Osteoblast (primary cell): ENCODE measurements at regions not wholly inside any gene's neighbourhood (a gene's known extent, or its start where the extent isn't known, plus 50 kb on each side); places are given as distances from the start of the nearest gene placed in this dataset.

Experiments used
- DNase-seq: peaks from one replicate; pipeline ENCODE4 v3.0.0; 2011; ENCODE audit warnings: low spot score, mixed read lengths; ENCODE audit not compliant: insufficient read length; ENCODE audit errors: missing footprints
- H2AFZ ChIP-seq: 2 replicates; pipeline ENCODE4 v1.6.0; 2011; ENCODE audit warnings: mild to moderate bottlenecking, low read length
- H3K27ac ChIP-seq: 2 replicates; pipeline ENCODE4 v1.5.1; 2011; ENCODE audit warnings: mild to moderate bottlenecking, low read depth, low read length, moderate library complexity
- H3K27me3 ChIP-seq: 2 replicates; pipeline ENCODE4 v1.6.0; 2012; ENCODE audit warnings: mild to moderate bottlenecking, control low read depth, inconsistent platforms, low read length, moderate library complexity; ENCODE audit not compliant: insufficient read depth
- H3K36me3 ChIP-seq: 2 replicates; pipeline ENCODE4 v1.5.1; 2011; ENCODE audit warnings: mild to moderate bottlenecking, low read length, control low read depth, moderate library complexity; ENCODE audit not compliant: insufficient read depth
- H3K4me1 ChIP-seq: 2 replicates; pipeline ENCODE4 v1.5.1; 2011; ENCODE audit warnings: mild to moderate bottlenecking, low read length, control low read depth, moderate library complexity; ENCODE audit not compliant: insufficient read depth
- H3K4me2 ChIP-seq: 2 replicates; pipeline ENCODE4 v1.6.0; 2011; ENCODE audit warnings: mild to moderate bottlenecking, low read length; ENCODE audit not compliant: insufficient read depth
- H3K4me3 ChIP-seq: fragments of 200-600 bp; sonication (generic); 3 replicates; pipeline ENCODE4 v1.5.1; 2012; ENCODE audit warnings: mild to moderate bottlenecking, low read length, inconsistent platforms; ENCODE audit not compliant: insufficient read depth
- H3K79me2 ChIP-seq: 2 replicates; pipeline ENCODE4 v1.6.0; 2012; ENCODE audit warnings: mild to moderate bottlenecking, low read length, control low read depth, inconsistent platforms; ENCODE audit not compliant: insufficient read depth
- H3K9me3 ChIP-seq: 2 replicates; pipeline ENCODE4 v1.5.1; 2011; ENCODE audit warnings: low read depth, low read length, control low read depth
- H4K20me1 ChIP-seq: 2 replicates; pipeline ENCODE4 v1.6.0; 2012; ENCODE audit warnings: mild to moderate bottlenecking, low read length, control low read depth; ENCODE audit not compliant: insufficient read depth
- TF ChIP-seq, protein P1 (sequence below): IDR thresholded peaks from 2 replicates; pipeline ENCODE4 v1.5.1; 2011; ENCODE audit warnings: mild to moderate bottlenecking, low read depth, low read length, moderate library complexity; ENCODE audit errors: extremely low read depth

DNA sequence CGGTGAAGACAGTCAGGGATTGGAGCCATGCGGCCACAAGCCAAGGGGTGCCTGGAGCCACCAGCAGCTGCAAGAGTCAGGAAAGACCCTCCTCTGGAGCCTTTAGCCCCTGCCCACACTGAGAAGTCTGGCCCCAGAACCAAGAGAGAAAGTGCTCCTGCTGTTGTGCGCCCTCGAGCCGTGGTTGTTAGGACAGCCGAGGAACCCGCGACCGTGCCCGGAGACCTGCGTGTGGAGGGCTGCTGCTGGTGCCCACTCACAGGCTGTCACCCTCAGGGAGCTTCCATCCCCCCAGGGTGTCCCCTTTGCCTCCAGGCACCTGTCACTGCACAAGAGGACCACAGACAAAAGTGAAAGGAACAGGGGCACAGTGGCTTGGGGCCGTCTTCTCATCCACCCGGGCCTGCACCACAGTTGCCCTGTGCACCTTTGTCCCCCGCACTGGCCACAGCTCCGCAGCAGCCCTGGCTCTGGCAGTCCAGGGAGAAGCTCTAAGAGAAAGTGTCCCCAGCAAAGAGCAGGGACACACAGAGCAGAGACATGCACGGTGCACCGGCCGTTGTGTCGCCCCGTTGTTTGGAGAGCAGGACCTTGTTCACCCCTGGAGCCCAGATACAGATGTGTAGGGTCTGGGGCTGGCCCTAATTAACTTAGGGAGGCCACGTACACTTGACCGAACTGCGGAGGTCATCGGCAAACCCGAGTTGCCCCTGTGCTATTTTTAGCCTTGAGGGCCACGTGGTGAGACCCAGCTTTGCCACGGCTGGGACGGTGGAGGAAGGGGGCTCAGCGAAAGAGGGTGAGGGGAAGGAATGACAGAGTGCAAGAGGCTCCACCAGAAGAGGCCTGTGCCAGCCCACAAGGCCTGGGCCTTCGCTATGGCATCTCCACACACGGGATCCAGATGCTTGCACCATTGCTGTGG lies 329.2 kb downstream of the C16orf95 start:
- TF ChIP-seq, protein P1, sequence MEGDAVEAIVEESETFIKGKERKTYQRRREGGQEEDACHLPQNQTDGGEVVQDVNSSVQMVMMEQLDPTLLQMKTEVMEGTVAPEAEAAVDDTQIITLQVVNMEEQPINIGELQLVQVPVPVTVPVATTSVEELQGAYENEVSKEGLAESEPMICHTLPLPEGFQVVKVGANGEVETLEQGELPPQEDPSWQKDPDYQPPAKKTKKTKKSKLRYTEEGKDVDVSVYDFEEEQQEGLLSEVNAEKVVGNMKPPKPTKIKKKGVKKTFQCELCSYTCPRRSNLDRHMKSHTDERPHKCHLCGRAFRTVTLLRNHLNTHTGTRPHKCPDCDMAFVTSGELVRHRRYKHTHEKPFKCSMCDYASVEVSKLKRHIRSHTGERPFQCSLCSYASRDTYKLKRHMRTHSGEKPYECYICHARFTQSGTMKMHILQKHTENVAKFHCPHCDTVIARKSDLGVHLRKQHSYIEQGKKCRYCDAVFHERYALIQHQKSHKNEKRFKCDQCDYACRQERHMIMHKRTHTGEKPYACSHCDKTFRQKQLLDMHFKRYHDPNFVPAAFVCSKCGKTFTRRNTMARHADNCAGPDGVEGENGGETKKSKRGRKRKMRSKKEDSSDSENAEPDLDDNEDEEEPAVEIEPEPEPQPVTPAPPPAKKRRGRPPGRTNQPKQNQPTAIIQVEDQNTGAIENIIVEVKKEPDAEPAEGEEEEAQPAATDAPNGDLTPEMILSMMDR = no peak

DNA sequence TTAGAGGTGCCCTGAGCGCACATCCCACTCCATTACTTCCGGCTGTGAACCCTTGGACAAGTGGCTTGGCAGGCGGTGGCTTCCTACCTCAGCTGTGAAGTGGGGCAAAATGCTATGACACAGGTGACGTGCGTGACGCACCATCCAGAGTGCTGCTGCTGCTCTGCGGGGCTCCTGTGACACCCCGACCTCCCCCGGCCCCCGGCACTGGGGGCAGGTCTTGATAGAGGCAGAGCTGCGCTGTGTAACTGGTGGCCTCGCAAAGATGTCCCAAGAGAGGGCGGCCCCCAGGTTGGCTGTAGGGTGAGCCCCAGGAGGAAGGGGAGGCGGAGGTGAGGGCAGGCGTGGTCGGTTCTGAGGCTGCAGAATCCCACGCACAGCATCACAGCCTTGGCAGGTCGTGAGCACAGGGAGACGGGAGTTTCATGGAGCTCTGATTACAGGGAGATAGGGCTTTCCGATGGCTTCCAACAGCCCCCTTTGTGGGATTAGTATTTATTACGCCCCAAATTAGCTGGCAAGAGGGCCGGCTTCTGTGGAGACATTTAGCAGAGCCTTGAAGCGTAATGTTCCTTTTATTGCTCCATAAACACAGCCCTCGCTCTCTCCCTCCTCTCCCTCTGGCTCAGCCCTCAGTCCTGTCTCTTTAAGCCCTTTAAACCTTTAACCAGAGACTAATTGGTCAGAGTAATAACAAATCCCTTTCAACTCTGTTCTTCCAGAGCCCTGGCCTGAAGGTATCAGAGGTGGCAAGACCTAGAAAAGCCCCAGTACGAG lies 328.1 kb downstream of the C16orf95 start:
- no peaks in the 10 kb centered on the region for H3K27me3 ChIP-seq
- no peak overlapping the region for H3K4me3 ChIP-seq
- H2AFZ ChIP-seq = no peak overlapping the region
- no peak overlapping the region for H3K27ac ChIP-seq
- H3K36me3 ChIP-seq = no peaks in the 10 kb centered on the region
- H3K9me3 ChIP-seq = no peaks in the 10 kb centered on the region
- peak; percentile 51 for DNase-seq
- TF ChIP-seq, protein P1 = no peak
- H3K4me1 ChIP-seq = peaks cover 9% of the 10 kb centered on the region
- no peaks in the 10 kb centered on the region for H3K79me2 ChIP-seq
- H4K20me1 ChIP-seq = no peaks in the 10 kb centered on the region
- H3K4me2 ChIP-seq = no peak overlapping the region

More for the DNA sequence above, 329.2 kb downstream of the C16orf95 start:
- no peaks in the 10 kb centered on the region for H3K36me3 ChIP-seq
- H3K9me3 ChIP-seq = no peaks in the 10 kb centered on the region
- no peaks in the 10 kb centered on the region for H4K20me1 ChIP-seq
- no peak overlapping the region for H2AFZ ChIP-seq
- H3K4me1 ChIP-seq = peaks cover 6% of the 10 kb centered on the region
- no peak overlapping the region for H3K27ac ChIP-seq
- H3K79me2 ChIP-seq = no peaks in the 10 kb centered on the region
- no peaks in the 10 kb centered on the region for H3K27me3 ChIP-seq
- H3K4me3 ChIP-seq = no peak overlapping the region
- peak; percentile 45 for DNase-seq
- no peak overlapping the region for H3K4me2 ChIP-seq

DNA sequence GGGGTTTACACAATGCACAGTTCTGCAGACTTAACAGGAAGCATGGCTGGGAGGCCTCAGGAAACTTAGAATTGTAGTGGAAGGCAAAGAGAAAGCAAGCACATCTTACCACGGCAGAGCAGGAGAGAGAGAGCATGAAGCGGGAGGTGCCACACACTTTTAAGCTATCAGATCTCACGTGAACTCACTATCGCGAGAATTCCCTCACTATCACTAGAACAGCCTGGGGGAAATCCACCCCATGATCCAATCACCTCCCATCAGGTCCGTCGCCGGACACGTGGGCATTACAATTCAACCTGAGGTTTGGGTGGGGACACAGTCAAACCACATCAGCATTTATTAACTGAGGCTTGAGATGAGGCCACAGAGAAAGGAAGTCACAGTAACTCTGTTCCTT lies 326.7 kb downstream of the C16orf95 start:
- H4K20me1 ChIP-seq = no peaks in the 10 kb centered on the region
- no peaks in the 10 kb centered on the region for H3K79me2 ChIP-seq
- peak; percentile 27 for DNase-seq
- H3K4me1 ChIP-seq = peaks cover 21% of the 10 kb centered on the region
- H3K4me3 ChIP-seq = no peak overlapping the region
- no peaks in the 10 kb centered on the region for H3K36me3 ChIP-seq
- no peaks in the 10 kb centered on the region for H3K27me3 ChIP-seq
- TF ChIP-seq, protein P1 = no peak
- no peak overlapping the region for H3K4me2 ChIP-seq
- H3K27ac ChIP-seq = no peak overlapping the region
- no peak overlapping the region for H2AFZ ChIP-seq
- H3K9me3 ChIP-seq = no peaks in the 10 kb centered on the region

DNA sequence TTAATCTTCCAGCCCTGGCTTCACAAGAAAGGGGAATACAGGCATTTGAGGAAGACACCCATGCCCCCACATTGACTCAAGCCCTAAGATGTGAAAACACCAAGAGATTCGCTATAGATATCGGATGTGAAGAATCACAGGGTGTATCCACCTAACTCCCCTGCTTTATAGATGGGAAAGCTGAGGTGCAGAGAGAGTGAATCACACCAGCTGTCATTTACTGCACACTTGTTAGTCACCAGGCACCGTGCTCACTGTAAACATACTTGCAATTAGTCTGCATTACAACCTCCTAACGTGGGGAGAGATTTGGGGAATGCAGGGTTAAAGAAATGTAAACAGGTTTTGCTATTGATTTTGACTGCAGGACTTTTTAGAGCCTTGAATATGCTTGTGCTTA lies 325.5 kb downstream of the C16orf95 start:
- H3K79me2 ChIP-seq = no peaks in the 10 kb centered on the region
- DNase-seq = peak; percentile 68
- no peak overlapping the region for H3K4me2 ChIP-seq

More for the DNA sequence above, 325.5 kb downstream of the C16orf95 start:
- no peak overlapping the region for H3K4me3 ChIP-seq
- no peaks in the 10 kb centered on the region for H3K27me3 ChIP-seq
- H3K4me1 ChIP-seq = peaks cover 21% of the 10 kb centered on the region
- no peaks in the 10 kb centered on the region for H3K9me3 ChIP-seq
- H3K36me3 ChIP-seq = no peaks in the 10 kb centered on the region
- TF ChIP-seq, protein P1 = no peak
- no peak overlapping the region for H3K27ac ChIP-seq
- H4K20me1 ChIP-seq = no peaks in the 10 kb centered on the region
- H2AFZ ChIP-seq = no peak overlapping the region
